Astrocyte (in vitro differentiated cells and primary cell): ENCODE measurements at regions not wholly inside any gene's neighbourhood (a gene's known extent, or its start where the extent isn't known, plus 50 kb on each side); places are given as distances from the start of the nearest gene placed in this dataset.
A peak's percentile ranks its signal among the peaks of the same experiment; 100 is the strongest.

ENCODE experiments used
- DNase-seq: peaks from one replicate; pipeline ENCODE4 v3.0.0-alpha.2; 2010; ENCODE audit warnings: low read depth
- FAIRE-seq: peaks from 2 replicates; lab custom pipeline; 2011; peaks lifted over from hg19 to GRCh38; lab: Jason Lieb, UNC
- H2AFZ ChIP-seq: 2 replicates; pipeline ENCODE4 v1.6.0; 2012; ENCODE audit warnings: low read depth, low read length, inconsistent platforms
- H3K27ac ChIP-seq: 2 replicates; pipeline ENCODE4 v1.5.1; 2011; ENCODE audit warnings: low read depth, low read length, inconsistent platforms
- H3K27me3 ChIP-seq: 2 replicates; pipeline ENCODE4 v1.6.0; 2011; ENCODE audit warnings: low read length, inconsistent platforms; ENCODE audit not compliant: insufficient read depth
- H3K36me3 ChIP-seq: 2 replicates; pipeline ENCODE4 v1.5.1; 2011; ENCODE audit warnings: low read length, inconsistent platforms; ENCODE audit not compliant: insufficient read depth
- H3K4me1 ChIP-seq: 2 replicates; pipeline ENCODE4 v1.5.1; 2011; ENCODE audit warnings: low read length, inconsistent platforms; ENCODE audit not compliant: insufficient read depth
- H3K4me2 ChIP-seq: 2 replicates; pipeline ENCODE4 v1.6.0; 2012; ENCODE audit warnings: low read length, inconsistent platforms
- H3K4me3 ChIP-seq: 2 replicates; pipeline ENCODE4 v1.5.1; 2011; ENCODE audit warnings: low read depth, mild to moderate bottlenecking, low read length, inconsistent platforms; ENCODE audit not compliant: insufficient read depth
- H3K79me2 ChIP-seq: 2 replicates; pipeline ENCODE4 v1.6.0; 2012; ENCODE audit warnings: mild to moderate bottlenecking, low read length, inconsistent platforms; ENCODE audit not compliant: insufficient read depth
- H3K9ac ChIP-seq: 2 replicates; pipeline ENCODE4 v1.6.0; 2012; ENCODE audit warnings: mild to moderate bottlenecking, low read length, inconsistent platforms
- H3K9me3 ChIP-seq: 2 replicates; pipeline ENCODE4 v1.5.1; 2012; ENCODE audit warnings: low read depth, mild to moderate bottlenecking, low read length, inconsistent platforms; ENCODE audit not compliant: insufficient read depth
- H4K20me1 ChIP-seq: 2 replicates; pipeline ENCODE4 v1.6.0; 2012; ENCODE audit warnings: low read length, inconsistent platforms; ENCODE audit not compliant: insufficient read depth
- H3K27ac Mint-ChIP-seq: one replicate; pipeline ENCODE4 v1.8.0; 2021; ENCODE audit warnings: mild to moderate bottlenecking, mixed read lengths; ENCODE audit not compliant: unreplicated experiment
- H3K27me3 Mint-ChIP-seq: one replicate; pipeline ENCODE4 v1.8.0; 2021; ENCODE audit warnings: low read depth, mixed read lengths; ENCODE audit not compliant: unreplicated experiment
- H3K36me3 Mint-ChIP-seq: one replicate; pipeline ENCODE4 v1.8.0; 2021; ENCODE audit warnings: low read depth, mixed read lengths; ENCODE audit not compliant: unreplicated experiment
- H3K4me1 Mint-ChIP-seq: one replicate; pipeline ENCODE4 v1.8.0; 2021; ENCODE audit warnings: low read depth, mixed read lengths; ENCODE audit not compliant: unreplicated experiment
- H3K4me3 Mint-ChIP-seq: one replicate; pipeline ENCODE4 v1.8.0; 2021; ENCODE audit warnings: mild to moderate bottlenecking, moderate library complexity, mixed read lengths; ENCODE audit not compliant: unreplicated experiment
- H3K9me3 Mint-ChIP-seq: one replicate; pipeline ENCODE4 v1.8.0; 2021; ENCODE audit warnings: mild to moderate bottlenecking, mixed read lengths; ENCODE audit not compliant: unreplicated experiment
- CTCF ChIP-seq: IDR thresholded peaks from 2 replicates; pipeline ENCODE4 v1.5.1; 2011; ENCODE audit warnings: low read depth, mild to moderate bottlenecking, inconsistent platforms, low read length, moderate library complexity; ENCODE audit not compliant: insufficient read depth
- EZH2 ChIP-seq: IDR thresholded peaks from 2 replicates; pipeline ENCODE4 v1.6.1; 2012; ENCODE audit warnings: mild to moderate bottlenecking, low read length, inconsistent platforms; ENCODE audit not compliant: insufficient read depth

- no peaks in the 10 kb centered on the region for H3K79me2 ChIP-seq
- H3K4me1 ChIP-seq: no peaks in the 10 kb centered on the region
- H3K36me3 Mint-ChIP-seq: no peaks in the 10 kb centered on the region
- H3K4me2 ChIP-seq: no peak overlapping the region
- no peak overlapping the region for H3K27ac ChIP-seq
- no peaks in the 10 kb centered on the region for H3K27me3 Mint-ChIP-seq
- H3K4me3 ChIP-seq: no peak overlapping the region
- no peak for FAIRE-seq
- H3K4me3 Mint-ChIP-seq: no peak overlapping the region
- TF ChIP-seq CTCF (no peak), EZH2 (no peak)
- H3K9ac ChIP-seq: no peak overlapping the region
- no peaks in the 10 kb centered on the region for H3K27me3 ChIP-seq
- H4K20me1 ChIP-seq: no peaks in the 10 kb centered on the region
- no peaks in the 10 kb centered on the region for H3K9me3 ChIP-seq
- DNase-seq: peak; percentile 63
- no peaks in the 10 kb centered on the region for H3K36me3 ChIP-seq
- peak overlapping the region; percentile 86 for H3K27ac Mint-ChIP-seq
- no peaks in the 10 kb centered on the region for H3K9me3 Mint-ChIP-seq
- peaks cover 2% of the 10 kb centered on the region for H3K4me1 Mint-ChIP-seq
- no peak overlapping the region for H2AFZ ChIP-seq
Observed at GRCh38 chr1:203926025-203926540, 64.7 kb downstream of the SNRPE start.

GRCh38 chr1:203929741-203930309 is 68.4 kb downstream of the SNRPE start:
- Histone ChIP-seq H3K79me2 (no peaks in the 10 kb centered on the region), H3K36me3 (no peaks in the 10 kb centered on the region), H3K9me3 (no peaks in the 10 kb centered on the region), H3K27me3 (no peaks in the 10 kb centered on the region), H2AFZ (no peak overlapping the region), H3K4me1 (no peaks in the 10 kb centered on the region), H3K27ac (no peak overlapping the region), H3K9ac (no peak overlapping the region), H3K4me2 (no peak overlapping the region), H3K4me3 (no peak overlapping the region), H4K20me1 (no peaks in the 10 kb centered on the region)
- H3K27ac Mint-ChIP-seq: no peak overlapping the region
- FAIRE-seq: no peak
- no peak for TF ChIP-seq CTCF
- no peak for TF ChIP-seq EZH2
- no peak overlapping the region for H3K4me3 Mint-ChIP-seq
- no peaks in the 10 kb centered on the region for H3K9me3 Mint-ChIP-seq
- peaks cover 2% of the 10 kb centered on the region for H3K4me1 Mint-ChIP-seq
- no peaks in the 10 kb centered on the region for H3K36me3 Mint-ChIP-seq
- no peak for DNase-seq
- no peaks in the 10 kb centered on the region for H3K27me3 Mint-ChIP-seq

GRCh38 chr1:203930342-203930741 is 68.9 kb downstream of the SNRPE start:
- H3K9me3 Mint-ChIP-seq: no peaks in the 10 kb centered on the region
- no peak overlapping the region for H3K4me3 Mint-ChIP-seq
- Histone ChIP-seq H3K79me2 (no peaks in the 10 kb centered on the region), H3K4me2 (no peak overlapping the region), H3K36me3 (no peaks in the 10 kb centered on the region), H3K4me1 (no peaks in the 10 kb centered on the region), H4K20me1 (no peaks in the 10 kb centered on the region), H3K9me3 (no peaks in the 10 kb centered on the region), H3K4me3 (no peak overlapping the region), H3K27ac (no peak overlapping the region), H3K27me3 (peaks cover 3% of the 10 kb centered on the region), H3K9ac (no peak overlapping the region), H2AFZ (no peak overlapping the region)
- H3K4me1 Mint-ChIP-seq: peaks cover 2% of the 10 kb centered on the region
- TF ChIP-seq CTCF: no peak
- no peak for TF ChIP-seq EZH2
- FAIRE-seq (no peak), DNase-seq (peak; percentile 58)
- no peak overlapping the region for H3K27ac Mint-ChIP-seq
- no peaks in the 10 kb centered on the region for H3K36me3 Mint-ChIP-seq
- H3K27me3 Mint-ChIP-seq: no peaks in the 10 kb centered on the region
